Activated CD8-positive, alpha-beta T cell treated with anti-CD3 and anti-CD28 coated beads for 36 hours (primary cell): ENCODE measurements at regions not wholly inside any gene's neighbourhood (a gene's known extent, or its start where the extent isn't known, plus 50 kb on each side); places are given as distances from the start of the nearest gene placed in this dataset.
"Not testable (repeated sequence)": the region's sequence is repeated elsewhere in the genome, so short reads cannot be mapped to it uniquely, and the experiment has no call there.

Experiments used
- ATAC-seq: fragments of 200-7000 bp; cut with Tn5 transposase; one replicate; pipeline ENCODE4 v1.10.0; 2021; ENCODE audit warnings: mild to moderate bottlenecking, moderate library complexity
- CTCF ChIA-PET: fragments of 350-600 bp; sonication (Branson Sonifier 250); formaldehyde crosslinking; loops from one replicate; lab custom pipeline; 2021; ENCODE audit warnings: antibody characterized with exemption; lab: Charles Lee
- POLR2A ChIA-PET: fragments of 350-600 bp; sonication (Branson Sonifier 250); formaldehyde crosslinking; loops from one replicate; lab custom pipeline; 2021; ENCODE audit warnings: antibody characterized with exemption; lab: Charles Lee
- DNase-seq: peaks from one replicate; pipeline ENCODE4 v3.0.0-alpha.2; 2020
- H3K27ac Mint-ChIP-seq: one replicate; pipeline ENCODE4 v1.8.0; 2021; ENCODE audit warnings: mild to moderate bottlenecking, mixed read lengths
- H3K27me3 Mint-ChIP-seq: one replicate; pipeline ENCODE4 v1.8.0; 2021; ENCODE audit warnings: mixed read lengths
- H3K36me3 Mint-ChIP-seq: one replicate; pipeline ENCODE4 v1.8.0; 2021; ENCODE audit warnings: low read depth, mixed read lengths
- H3K4me1 Mint-ChIP-seq: one replicate; pipeline ENCODE4 v1.8.0; 2021; ENCODE audit warnings: low read depth, mixed read lengths
- H3K4me3 Mint-ChIP-seq: one replicate; pipeline ENCODE4 v1.8.0; 2021; ENCODE audit warnings: mild to moderate bottlenecking, moderate library complexity, mixed read lengths
- H3K9me3 Mint-ChIP-seq: one replicate; pipeline ENCODE4 v1.8.0; 2021; ENCODE audit warnings: mixed read lengths
- CTCF ChIP-seq: fragments of 200-600 bp; IDR thresholded peaks from one replicate; pipeline ENCODE4 v1.8.0; 2022; ENCODE audit warnings: antibody characterized with exemption, mild to moderate bottlenecking
- intact Hi-C: fragments of 100-400 bp; cut with micrococcal nuclease; formaldehyde crosslinking; loops from one replicate; pipeline ENCODE4 v1.10.0; 2022

DNA sequence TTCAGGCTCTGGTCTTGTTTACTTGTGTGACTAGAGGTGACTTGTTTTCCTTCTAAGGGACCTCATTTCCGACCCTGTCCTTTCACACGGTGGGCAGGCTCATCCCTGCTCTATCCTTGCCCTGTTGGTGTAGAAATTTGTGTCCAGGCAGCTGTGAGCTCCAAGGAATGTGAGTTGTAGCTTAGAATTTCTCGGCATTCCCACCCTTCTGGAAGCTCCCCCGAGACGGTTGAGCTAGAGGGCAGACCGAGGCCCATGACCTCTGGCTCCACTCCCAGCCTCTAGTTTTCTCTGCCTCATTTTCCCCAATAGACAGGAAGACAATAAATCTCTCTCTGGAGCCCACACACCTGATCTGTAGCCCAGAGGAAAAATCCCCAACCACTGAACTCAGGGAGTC is 100.9 kb downstream of the NAV1 start:
- CTCF ChIA-PET: no interaction called here
- H3K27ac Mint-ChIP-seq: no peak overlapping the region
- intact Hi-C loops: no loop called here
- TF ChIP-seq CTCF: no peak
- H3K27me3 Mint-ChIP-seq: peaks cover 1% of the 10 kb centered on the region
- H3K4me1 Mint-ChIP-seq: no peaks in the 10 kb centered on the region
- H3K36me3 Mint-ChIP-seq: no peaks in the 10 kb centered on the region
- POLR2A ChIA-PET: no interaction called here
- H3K4me3 Mint-ChIP-seq: no peak overlapping the region
- no peaks in the 10 kb centered on the region for H3K9me3 Mint-ChIP-seq
- no peak for ATAC-seq
- no peak for DNase-seq

DNA sequence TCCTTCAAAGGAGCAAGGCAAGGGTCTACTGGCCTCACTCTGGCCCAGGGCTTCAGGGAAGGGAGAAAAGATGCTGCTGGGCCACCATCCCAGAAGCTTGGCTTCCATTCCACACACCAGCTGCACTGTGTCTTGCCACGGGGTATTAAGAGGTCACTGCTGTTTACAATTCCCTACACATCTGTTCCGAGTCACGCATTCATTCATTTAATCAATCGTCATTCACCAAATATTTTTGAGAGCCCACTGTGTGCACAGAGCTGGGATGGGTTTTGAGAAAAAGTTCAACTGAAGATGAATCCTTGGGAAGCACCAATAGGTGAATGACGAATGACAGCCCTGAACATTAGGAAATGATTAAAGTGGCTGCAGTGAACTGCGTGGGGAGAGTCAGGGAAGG is 101.7 kb downstream of the NAV1 start:
- ChIA-PET CTCF (interaction anchor here (1.1 kb wide), 1 partner anchor 80 kb away, joined by 3 read pairs; no protein-coding TSS in a partner anchor), POLR2A (no interaction called here)
- Mint-ChIP-seq H3K4me1 (no peaks in the 10 kb centered on the region), H3K36me3 (no peaks in the 10 kb centered on the region), H3K4me3 (no peak overlapping the region), H3K9me3 (no peaks in the 10 kb centered on the region), H3K27me3 (peaks cover 3% of the 10 kb centered on the region), H3K27ac (no peak overlapping the region)
- DNase-seq (no peak), ATAC-seq (no peak)
- intact Hi-C loops: no loop called here
- no peak for TF ChIP-seq CTCF

GRCh38 chr1:201641524-201642253 is 102.8 kb downstream of the NAV1 start:
- Mint-ChIP-seq H3K4me3 (no peak overlapping the region), H3K27ac (no peak overlapping the region), H3K27me3 (peaks cover 8% of the 10 kb centered on the region), H3K9me3 (no peaks in the 10 kb centered on the region), H3K36me3 (no peaks in the 10 kb centered on the region), H3K4me1 (no peaks in the 10 kb centered on the region)
- CTCF ChIA-PET: no interaction called here
- no peak for TF ChIP-seq CTCF
- DNase-seq (no peak), ATAC-seq (no peak)
- POLR2A ChIA-PET: no interaction called here
- intact Hi-C loops: no loop called here

- ChIA-PET CTCF (no interaction called here), POLR2A (no interaction called here)
- ATAC-seq (no peak), DNase-seq (no peak)
- H3K27ac Mint-ChIP-seq: no peak overlapping the region
- H3K4me1 Mint-ChIP-seq: no peaks in the 10 kb centered on the region
- no peak overlapping the region for H3K4me3 Mint-ChIP-seq
- peaks cover 17% of the 10 kb centered on the region for H3K27me3 Mint-ChIP-seq
- no peaks in the 10 kb centered on the region for H3K9me3 Mint-ChIP-seq
- no peaks in the 10 kb centered on the region for H3K36me3 Mint-ChIP-seq
- TF ChIP-seq CTCF: no peak
- intact Hi-C loops: no loop called here
Observed at GRCh38 chr1:201643835-201644104, 104.8 kb downstream of the NAV1 start.

DNA sequence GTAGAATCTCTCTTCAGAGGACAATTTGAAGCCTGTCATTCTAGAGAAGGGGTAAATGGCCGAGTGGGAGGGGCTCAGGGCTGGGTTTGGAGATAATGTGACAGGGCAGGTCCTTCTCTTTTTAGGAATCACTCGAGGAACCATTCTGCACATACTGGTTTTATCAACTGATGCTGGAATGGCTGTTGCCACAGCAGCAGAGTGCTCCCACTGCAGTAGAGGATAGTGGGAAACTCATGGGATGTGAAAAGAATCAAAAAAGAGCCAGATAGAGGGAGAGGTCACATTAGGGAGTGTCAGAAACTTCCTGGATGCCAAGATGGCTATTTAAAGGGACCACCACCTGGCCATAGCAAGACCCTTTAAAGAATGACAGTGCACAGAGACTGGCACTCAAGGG is 105.3 kb downstream of the NAV1 start:
- intact Hi-C loops: no loop called here
- POLR2A ChIA-PET: no interaction called here
- CTCF ChIA-PET: no interaction called here
- no peak overlapping the region for H3K27ac Mint-ChIP-seq
- H3K36me3 Mint-ChIP-seq: no peaks in the 10 kb centered on the region
- no peak overlapping the region for H3K4me3 Mint-ChIP-seq
- DNase-seq (no peak), ATAC-seq (no peak)
- no peak for TF ChIP-seq CTCF
- no peaks in the 10 kb centered on the region for H3K9me3 Mint-ChIP-seq
- H3K4me1 Mint-ChIP-seq: no peaks in the 10 kb centered on the region
- H3K27me3 Mint-ChIP-seq: peaks cover 18% of the 10 kb centered on the region

GRCh38 chr1:201645000-201645399 is 106.1 kb downstream of the NAV1 start:
- H3K4me1 Mint-ChIP-seq, H3K4me3 Mint-ChIP-seq, DNase-seq, H3K36me3 Mint-ChIP-seq, H3K9me3 Mint-ChIP-seq, H3K27ac Mint-ChIP-seq, ATAC-seq, POLR2A ChIA-PET, CTCF ChIA-PET, intact Hi-C loops: not testable (repeated sequence)
- peaks cover 24% of the 10 kb centered on the region for H3K27me3 Mint-ChIP-seq
